HG02798 (cell line): ENCODE measurements at regions not wholly inside any gene's neighbourhood (a gene's known extent, or its start where the extent isn't known, plus 50 kb on each side); places are given as distances from the start of the nearest gene placed in this dataset.
A peak's percentile ranks its signal among the peaks of the same experiment; 100 is the strongest.

Experiments used
- ATAC-seq: cut with Tn5 transposase; IDR thresholded peaks from one replicate; pipeline ENCODE4 v1.9.1; 2021; ENCODE audit warnings: mild to moderate bottlenecking; ENCODE audit not compliant: unreplicated experiment, poor library complexity

GRCh38 chr4:187603093-187604025, 392.2 kb upstream of the ZFP42 start:
- ATAC-seq = no peak

GRCh38 chr4:187604984-187605383, 390.6 kb upstream of the ZFP42 start:
- ATAC-seq = no peak

- peak; percentile 74 for ATAC-seq
Measured at GRCh38 chr4:187606581-187606980, 389.0 kb upstream of the ZFP42 start.

- ATAC-seq = no peak
Measured at GRCh38 chr4:187608001-187608421, 387.6 kb upstream of the ZFP42 start.

GRCh38 chr4:187612301-187612700, 383.3 kb upstream of the ZFP42 start:
- no peak for ATAC-seq

GRCh38 chr4:187613089-187613839, 382.3 kb upstream of the ZFP42 start:
- ATAC-seq = no peak

- no peak for ATAC-seq
Measured at GRCh38 chr4:187615972-187616371, 379.6 kb upstream of the ZFP42 start.

- ATAC-seq = no peak
Measured at GRCh38 chr4:187617113-187617512, 378.5 kb upstream of the ZFP42 start.

- ATAC-seq = no peak
Measured at GRCh38 chr4:187618701-187619281, 376.8 kb upstream of the ZFP42 start.

- no peak for ATAC-seq
Measured at GRCh38 chr4:187619319-187619718, 376.3 kb upstream of the ZFP42 start.

- ATAC-seq = no peak
Measured at GRCh38 chr4:187632260-187632995, 363.1 kb upstream of the ZFP42 start.

- ATAC-seq = no peak
Measured at GRCh38 chr4:187633245-187633644, 362.3 kb upstream of the ZFP42 start.

- no peak for ATAC-seq
Measured at GRCh38 chr4:187656959-187657358, 338.6 kb upstream of the ZFP42 start.

- ATAC-seq = no peak
Measured at GRCh38 chr4:187663076-187663475, 332.5 kb upstream of the ZFP42 start.

GRCh38 chr4:187664011-187664410, 331.6 kb upstream of the ZFP42 start:
- no peak for ATAC-seq

- no peak for ATAC-seq
Measured at GRCh38 chr4:187665086-187665485, 330.5 kb upstream of the ZFP42 start.

GRCh38 chr4:187666034-187666433, 329.5 kb upstream of the ZFP42 start:
- ATAC-seq = no peak

GRCh38 chr4:187666697-187667494, 328.7 kb upstream of the ZFP42 start:
- no peak for ATAC-seq

- no peak for ATAC-seq
Measured at GRCh38 chr4:187668526-187669082, 327.0 kb upstream of the ZFP42 start.
